GM12865 (cell line): ENCODE measurements at regions not wholly inside any gene's neighbourhood (a gene's known extent, or its start where the extent isn't known, plus 50 kb on each side); places are given as distances from the start of the nearest gene placed in this dataset.

ENCODE experiments used
- DNase-seq: peaks from one replicate; pipeline ENCODE4 v3.0.0; 2010; ENCODE audit warnings: low read depth
- H3K4me3 ChIP-seq: 2 replicates; pipeline ENCODE4 v1.5.1; 2011; ENCODE audit warnings: mild to moderate bottlenecking, low read depth, low read length, control low read depth
- CTCF ChIP-seq: IDR thresholded peaks from 2 replicates; pipeline ENCODE4 v1.5.1; 2011; ENCODE audit warnings: low read length, control low read depth, low read depth, inconsistent platforms; ENCODE audit not compliant: insufficient read depth; ENCODE audit errors: missing control alignments

DNA sequence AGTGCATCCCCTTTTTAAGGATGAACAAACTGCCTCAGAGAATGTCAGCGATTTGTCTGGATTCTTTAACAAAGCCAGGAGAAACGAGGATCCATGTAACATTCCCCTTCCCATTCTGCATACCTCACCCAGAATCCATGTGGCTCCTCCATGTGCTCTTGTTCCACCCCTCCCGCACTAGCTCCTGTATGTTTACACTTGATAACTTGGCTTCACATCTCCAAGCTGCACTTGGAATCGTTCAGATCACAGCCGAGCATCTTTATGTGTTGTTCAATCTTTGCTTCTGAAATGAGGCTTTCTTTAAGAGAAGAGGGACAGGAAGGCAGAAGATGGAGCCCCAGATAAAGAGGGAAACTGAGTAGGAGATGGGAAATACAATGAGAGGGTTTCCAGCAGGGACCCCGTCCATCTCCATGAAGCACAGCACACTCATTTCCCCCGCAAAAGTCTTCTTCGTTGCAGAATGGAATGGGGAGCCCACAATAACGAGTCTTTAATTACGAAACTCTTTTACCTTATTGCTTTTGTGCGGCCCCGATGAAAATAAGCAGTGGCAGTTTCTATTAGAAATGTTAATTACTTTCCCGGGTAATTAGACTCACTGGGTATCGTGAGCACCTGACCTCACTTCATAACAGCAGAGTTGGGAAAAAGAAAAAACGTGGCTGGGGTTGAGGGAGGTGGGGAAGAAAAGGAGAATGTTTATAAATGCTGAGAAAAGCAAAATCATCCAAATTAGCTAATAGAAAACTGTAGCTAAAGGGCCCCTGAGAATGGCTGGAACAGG lies 96.8 kb upstream of the ISX start:
- no peak for TF ChIP-seq CTCF
- no peak overlapping the region for H3K4me3 ChIP-seq
- DNase-seq = no peak

DNA sequence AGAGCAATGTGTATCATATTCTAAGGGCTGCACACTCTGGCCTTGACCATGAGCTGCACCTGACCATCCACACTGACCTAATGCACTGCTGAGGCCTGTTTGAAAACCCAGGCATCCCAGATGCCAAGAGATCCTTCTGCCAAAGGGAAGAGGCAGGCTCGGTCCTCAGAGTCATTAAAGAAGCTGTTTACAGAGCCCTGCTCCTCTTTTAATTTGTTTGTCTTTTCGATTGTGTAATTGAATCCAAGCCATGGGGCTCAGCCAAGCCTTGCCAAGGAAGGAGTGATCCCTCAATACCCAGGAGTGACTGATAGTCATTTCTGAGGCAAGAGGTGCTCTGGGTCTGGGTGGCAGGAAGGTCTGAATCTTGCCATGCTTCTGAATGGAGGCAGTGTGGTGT lies 94.5 kb upstream of the ISX start:
- DNase-seq = no peak
- no peak for TF ChIP-seq CTCF
- H3K4me3 ChIP-seq = no peak overlapping the region

GRCh38 chr22:34972191-34972897 lies 93.6 kb upstream of the ISX start:
- H3K4me3 ChIP-seq = no peak overlapping the region
- DNase-seq = no peak
- no peak for TF ChIP-seq CTCF

DNA sequence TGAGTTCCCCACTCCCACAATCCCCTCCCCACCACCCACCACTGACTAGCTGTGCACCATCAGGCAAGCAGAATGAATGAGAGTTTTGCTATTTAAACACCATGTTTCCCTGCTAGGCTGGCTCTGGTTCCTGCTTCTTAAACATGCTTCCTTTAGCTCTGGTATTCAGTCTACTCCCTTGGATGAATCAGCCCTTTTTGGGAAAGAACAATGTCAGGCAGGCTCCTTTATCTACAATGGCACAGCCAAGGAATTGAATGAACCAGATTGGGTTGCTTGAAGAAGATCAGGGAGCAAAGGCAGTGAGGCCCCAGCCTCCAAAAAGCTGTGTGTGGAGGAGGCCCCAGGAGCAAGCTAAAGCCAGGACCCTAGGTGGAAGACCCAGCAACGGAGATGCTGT lies 92.9 kb upstream of the ISX start:
- TF ChIP-seq CTCF = no peak
- no peak overlapping the region for H3K4me3 ChIP-seq
- DNase-seq = no peak

DNA sequence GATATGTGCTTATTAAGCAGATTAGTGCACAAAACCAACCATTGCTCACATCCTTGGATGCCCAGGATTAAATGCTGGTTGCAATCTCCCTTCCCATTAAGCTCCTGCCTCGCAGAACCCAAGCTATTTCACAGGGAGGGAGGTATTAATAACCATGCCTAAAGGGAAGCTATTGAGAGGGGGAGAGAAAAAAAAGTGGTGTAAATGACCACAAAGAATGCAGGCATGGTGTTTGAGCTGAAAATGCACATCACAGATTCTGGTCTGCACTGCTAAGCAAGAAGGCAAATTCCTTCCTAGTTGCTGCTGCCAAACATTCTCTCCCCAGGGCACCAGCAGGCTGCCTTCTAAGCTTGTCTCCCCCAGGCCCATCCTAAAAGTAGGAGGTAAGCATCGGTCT lies 92.0 kb upstream of the ISX start:
- no peak overlapping the region for H3K4me3 ChIP-seq
- no peak for DNase-seq
- no peak for TF ChIP-seq CTCF

GRCh38 chr22:34975721-34976120 lies 90.2 kb upstream of the ISX start:
- no peak for DNase-seq
- H3K4me3 ChIP-seq = no peak overlapping the region
- TF ChIP-seq CTCF = no peak

GRCh38 chr22:34976474-34976873 lies 89.5 kb upstream of the ISX start:
- DNase-seq = no peak
- H3K4me3 ChIP-seq = no peak overlapping the region
- TF ChIP-seq CTCF = no peak
